ENCODE measurements at regions not wholly inside any gene's neighbourhood (a gene's known extent, or its start where the extent isn't known, plus 50 kb on each side); places are given as distances from the start of the nearest gene placed in this dataset.
"Not testable (repeated sequence)": the region's sequence is repeated elsewhere in the genome, so short reads cannot be mapped to it uniquely, and the experiment has no call there.

DNA sequence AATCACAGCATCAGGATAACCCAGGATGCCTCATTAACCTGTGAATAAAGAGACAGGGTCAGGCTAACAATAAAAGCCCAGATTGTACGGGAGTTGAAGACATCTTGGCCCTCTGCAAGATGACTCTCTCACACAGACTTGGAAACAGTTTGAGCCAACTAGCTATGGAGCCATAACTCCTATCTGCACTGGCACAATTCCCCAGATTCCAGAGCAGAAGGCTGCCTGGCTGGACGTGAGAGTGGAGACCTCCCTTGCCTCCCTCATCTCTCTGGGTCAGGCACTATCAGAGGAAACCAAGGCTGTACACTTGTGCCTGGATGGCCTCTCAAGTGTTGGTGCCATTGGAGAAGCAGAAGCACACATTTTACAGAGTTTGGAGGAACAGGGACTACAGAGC, 312.6 kb downstream of the THBS2 start:
- Mint-ChIP-seq H3K27ac (no peak overlapping the region), H3K27me3 (peaks cover 43% of the 10 kb centered on the region), H3K4me3 (no peak overlapping the region), H3K36me3 (ENCODE audit: low read depth) (peaks cover 2% of the 10 kb centered on the region), H3K4me1 (no peaks in the 10 kb centered on the region)
- no peaks in the 10 kb centered on the region for H3K9me3 ChIP-seq (ENCODE audit: control insufficient read depth, low read length, poor library complexity, severe bottlenecking)
- ATAC-seq, result no peak
- DNase-seq, result no peak

GRCh38 chr6:168939796-168940195, 313.9 kb downstream of the THBS2 start:
- peaks cover 53% of the 10 kb centered on the region for H3K27me3 Mint-ChIP-seq
- no peak overlapping the region for H3K27ac Mint-ChIP-seq

GRCh38 chr6:168939041-168939440, 314.6 kb downstream of the THBS2 start:
- peaks cover 5% of the 10 kb centered on the region for H3K36me3 Mint-ChIP-seq (ENCODE audit: low read depth)
- H3K9me3 ChIP-seq (ENCODE audit: control insufficient read depth, low read length, poor library complexity, severe bottlenecking), result no peaks in the 10 kb centered on the region
- peaks cover 61% of the 10 kb centered on the region for H3K27me3 Mint-ChIP-seq
- no peak overlapping the region for H3K27ac Mint-ChIP-seq
- ATAC-seq, result no peak
- DNase-seq, result no peak
- no peak overlapping the region for H3K4me3 Mint-ChIP-seq
- H3K4me1 Mint-ChIP-seq, result no peaks in the 10 kb centered on the region

More at GRCh38 chr6:168939796-168940195, 313.9 kb downstream of the THBS2 start:
- H3K4me3 Mint-ChIP-seq, result no peak overlapping the region
- DNase-seq (no peak), ATAC-seq (no peak)
- peaks cover 3% of the 10 kb centered on the region for H3K36me3 Mint-ChIP-seq (ENCODE audit: low read depth)
- no peaks in the 10 kb centered on the region for H3K4me1 Mint-ChIP-seq
- H3K9me3 ChIP-seq (ENCODE audit: control insufficient read depth, low read length, poor library complexity, severe bottlenecking), result no peaks in the 10 kb centered on the region

GRCh38 chr6:168938546-168938945, 315.1 kb downstream of the THBS2 start:
- H3K4me3 Mint-ChIP-seq, result no peak overlapping the region

GRCh38 chr6:168937054-168937453, 316.6 kb downstream of the THBS2 start:
- H3K4me1 Mint-ChIP-seq, result no peaks in the 10 kb centered on the region
- H3K36me3 Mint-ChIP-seq (ENCODE audit: low read depth), result peaks cover 5% of the 10 kb centered on the region
- DNase-seq (no peak), ATAC-seq (no peak)
- H3K27ac Mint-ChIP-seq, result no peak overlapping the region
- H3K9me3 ChIP-seq (ENCODE audit: control insufficient read depth, low read length, poor library complexity, severe bottlenecking), result no peaks in the 10 kb centered on the region
- peaks cover 57% of the 10 kb centered on the region for H3K27me3 Mint-ChIP-seq
- no peak overlapping the region for H3K4me3 Mint-ChIP-seq

More at GRCh38 chr6:168938546-168938945, 315.1 kb downstream of the THBS2 start:
- H3K27me3 Mint-ChIP-seq, result peaks cover 64% of the 10 kb centered on the region
- no peak for ATAC-seq
- H3K36me3 Mint-ChIP-seq (ENCODE audit: low read depth), result peaks cover 5% of the 10 kb centered on the region
- no peaks in the 10 kb centered on the region for H3K4me1 Mint-ChIP-seq
- no peak for DNase-seq
- H3K9me3 ChIP-seq (ENCODE audit: control insufficient read depth, low read length, poor library complexity, severe bottlenecking), result no peaks in the 10 kb centered on the region
- no peak overlapping the region for H3K27ac Mint-ChIP-seq

- H3K4me1 Mint-ChIP-seq, result no peaks in the 10 kb centered on the region
- no peak overlapping the region for H3K27ac Mint-ChIP-seq
- H3K4me3 Mint-ChIP-seq, result no peak overlapping the region
- peaks cover 5% of the 10 kb centered on the region for H3K36me3 Mint-ChIP-seq (ENCODE audit: low read depth)
- DNase-seq (no peak), ATAC-seq (no peak)
- no peaks in the 10 kb centered on the region for H3K9me3 ChIP-seq (ENCODE audit: control insufficient read depth, low read length, poor library complexity, severe bottlenecking)
- peaks cover 51% of the 10 kb centered on the region for H3K27me3 Mint-ChIP-seq
These were observed 318.0 kb downstream of the THBS2 start for GRCh38 chr6:168935628-168936010.

DNA sequence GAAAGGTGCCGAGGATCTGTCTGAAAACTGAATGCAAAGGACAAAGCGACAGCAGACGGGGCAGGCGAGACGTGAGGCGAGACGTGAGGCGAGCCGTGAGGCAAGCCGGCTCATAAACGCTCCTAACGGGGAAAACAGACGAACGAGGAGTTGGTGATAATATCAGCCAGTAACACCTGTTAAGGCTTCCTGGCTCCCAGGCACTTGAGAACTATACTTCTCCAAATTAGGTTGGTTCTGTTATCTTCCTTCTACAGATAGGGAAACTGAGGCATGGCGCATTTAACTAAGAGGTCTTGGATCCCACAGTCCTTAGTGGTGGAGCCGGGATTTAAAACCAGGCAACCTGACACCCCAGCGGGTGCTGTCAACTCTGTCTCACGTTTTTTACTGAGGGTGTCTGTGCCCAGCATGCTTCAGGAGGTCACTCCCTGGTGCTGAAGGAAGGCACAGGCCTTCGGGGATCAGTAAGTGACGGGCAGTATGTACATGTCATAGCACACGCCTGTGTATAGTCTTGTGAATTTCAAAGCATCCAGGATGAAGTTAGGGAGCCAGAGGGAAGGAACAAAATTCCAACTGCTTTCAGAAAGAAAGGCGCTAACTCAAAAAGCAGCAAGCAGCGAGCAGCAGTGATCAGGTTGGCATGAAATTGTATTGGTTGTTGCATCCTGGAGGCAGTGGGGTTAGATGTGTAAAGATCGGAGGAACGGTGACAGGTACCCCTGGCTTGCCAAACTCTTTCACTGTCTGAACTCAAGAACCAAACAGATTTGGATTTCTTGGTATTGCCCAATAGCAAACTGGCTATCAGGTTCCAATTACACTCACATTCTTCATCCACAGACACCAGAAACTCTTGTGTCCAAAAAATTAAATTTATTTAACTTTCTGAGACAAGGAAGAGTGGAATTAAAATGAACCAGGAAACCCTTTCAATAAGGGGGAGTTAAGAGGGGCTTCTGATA, 318.7 kb downstream of the THBS2 start:
- no peak overlapping the region for H3K4me3 Mint-ChIP-seq
- peaks cover 44% of the 10 kb centered on the region for H3K27me3 Mint-ChIP-seq
- H3K4me1 Mint-ChIP-seq, result no peaks in the 10 kb centered on the region
- no peaks in the 10 kb centered on the region for H3K9me3 ChIP-seq (ENCODE audit: control insufficient read depth, low read length, poor library complexity, severe bottlenecking)
- no peak overlapping the region for H3K27ac Mint-ChIP-seq
- no peak for ATAC-seq
- no peak for DNase-seq
- H3K36me3 Mint-ChIP-seq (ENCODE audit: low read depth), result peaks cover 5% of the 10 kb centered on the region

- not testable (repeated sequence) for DNase-seq; H3K9me3 ChIP-seq (ENCODE audit: control insufficient read depth, low read length, poor library complexity, severe bottlenecking); H3K27ac Mint-ChIP-seq; H3K4me1 Mint-ChIP-seq; H3K36me3 Mint-ChIP-seq (ENCODE audit: low read depth); ATAC-seq; H3K4me3 Mint-ChIP-seq
- peaks cover 36% of the 10 kb centered on the region for H3K27me3 Mint-ChIP-seq
These were observed 321.5 kb downstream of the THBS2 start for GRCh38 chr6:168932171-168932570.

- not testable (repeated sequence) for H3K36me3 Mint-ChIP-seq (ENCODE audit: low read depth); H3K9me3 ChIP-seq (ENCODE audit: control insufficient read depth, low read length, poor library complexity, severe bottlenecking); H3K4me1 Mint-ChIP-seq; H3K4me3 Mint-ChIP-seq; DNase-seq; ATAC-seq; H3K27ac Mint-ChIP-seq
- peaks cover 31% of the 10 kb centered on the region for H3K27me3 Mint-ChIP-seq
These were observed 322.6 kb downstream of the THBS2 start for GRCh38 chr6:168931072-168931471.

- DNase-seq, result no peak
- peaks cover 2% of the 10 kb centered on the region for H3K36me3 Mint-ChIP-seq (ENCODE audit: low read depth)
- H3K9me3 ChIP-seq (ENCODE audit: control insufficient read depth, low read length, poor library complexity, severe bottlenecking), result no peaks in the 10 kb centered on the region
- peaks cover 27% of the 10 kb centered on the region for H3K27me3 Mint-ChIP-seq
- no peak overlapping the region for H3K4me3 Mint-ChIP-seq
- no peak overlapping the region for H3K27ac Mint-ChIP-seq
- no peak for ATAC-seq
- H3K4me1 Mint-ChIP-seq, result no peaks in the 10 kb centered on the region
These were observed 323.7 kb downstream of the THBS2 start for GRCh38 chr6:168929871-168930450.

DNA sequence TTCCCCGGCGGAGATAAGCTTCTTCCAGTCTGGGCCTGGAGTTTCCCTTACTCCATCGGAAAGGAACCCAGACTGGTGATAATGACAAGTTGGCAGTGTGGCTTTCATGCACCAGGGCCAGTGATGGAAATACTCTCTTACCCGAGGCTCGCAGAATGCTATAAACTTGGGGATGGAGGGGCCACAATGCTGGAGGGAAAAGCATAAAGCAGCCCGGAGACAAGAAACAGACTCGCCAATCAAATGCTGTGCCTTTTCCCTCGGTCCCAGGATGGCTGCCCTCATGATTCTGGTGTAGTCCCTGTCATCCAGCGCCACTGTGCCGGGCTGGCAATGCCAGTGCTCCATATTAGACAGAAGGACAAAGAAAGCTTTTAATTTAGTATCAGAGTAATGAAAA, 325.6 kb downstream of the THBS2 start:
- ATAC-seq (no peak), DNase-seq (no peak)
- Mint-ChIP-seq H3K4me3 (no peak overlapping the region), H3K27me3 (peaks cover 14% of the 10 kb centered on the region), H3K4me1 (no peaks in the 10 kb centered on the region), H3K27ac (no peak overlapping the region), H3K36me3 (ENCODE audit: low read depth) (no peaks in the 10 kb centered on the region)
- no peaks in the 10 kb centered on the region for H3K9me3 ChIP-seq (ENCODE audit: control insufficient read depth, low read length, poor library complexity, severe bottlenecking)

DNA sequence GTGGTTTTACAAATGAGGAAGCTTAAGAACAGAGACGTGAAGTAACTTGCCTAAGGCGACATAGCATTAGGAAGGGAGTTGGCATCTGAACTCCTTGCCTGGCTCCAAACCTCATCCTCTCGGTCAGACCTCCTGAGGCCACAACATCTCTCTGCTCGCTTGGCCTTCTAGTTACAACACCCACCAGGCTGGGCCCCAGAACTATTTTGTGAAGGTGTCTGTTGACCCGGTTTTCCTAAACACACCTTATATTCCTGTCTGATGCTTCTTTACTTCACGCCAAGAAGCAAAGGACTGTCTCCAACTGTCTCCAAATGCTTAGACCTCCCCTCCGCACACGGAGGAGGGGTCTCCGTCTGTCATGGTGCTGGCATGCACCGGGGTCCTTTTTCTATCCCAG, 326.6 kb downstream of the THBS2 start:
- H3K9me3 ChIP-seq (ENCODE audit: control insufficient read depth, low read length, poor library complexity, severe bottlenecking), result no peaks in the 10 kb centered on the region
- H3K4me3 Mint-ChIP-seq, result no peak overlapping the region
- DNase-seq, result no peak
- H3K27me3 Mint-ChIP-seq, result peaks cover 14% of the 10 kb centered on the region
- H3K36me3 Mint-ChIP-seq (ENCODE audit: low read depth), result no peaks in the 10 kb centered on the region
- H3K27ac Mint-ChIP-seq, result no peak overlapping the region
- no peaks in the 10 kb centered on the region for H3K4me1 Mint-ChIP-seq
- no peak for ATAC-seq

GRCh38 chr6:168926306-168926705, 327.3 kb downstream of the THBS2 start:
- no peak overlapping the region for H3K4me3 Mint-ChIP-seq
- H3K27me3 Mint-ChIP-seq, result peaks cover 14% of the 10 kb centered on the region

More at GRCh38 chr6:168926306-168926705, 327.3 kb downstream of the THBS2 start:
- ATAC-seq (no peak), DNase-seq (no peak)
- no peaks in the 10 kb centered on the region for H3K36me3 Mint-ChIP-seq (ENCODE audit: low read depth)
- no peaks in the 10 kb centered on the region for H3K9me3 ChIP-seq (ENCODE audit: control insufficient read depth, low read length, poor library complexity, severe bottlenecking)
- no peak overlapping the region for H3K27ac Mint-ChIP-seq
- H3K4me1 Mint-ChIP-seq, result no peaks in the 10 kb centered on the region

All from T-helper 17 cell (primary cell).